ENCODE measurements at regions not wholly inside any gene's neighbourhood (a gene's known extent, or its start where the extent isn't known, plus 50 kb on each side); places are given as distances from the start of the nearest gene placed in this dataset.

- TF ChIP-seq CTCF (IDR thresholded peaks at IDR 0.05; ENCODE audit: insufficient read depth, low read length), result no peak
- H3K4me3 ChIP-seq (ENCODE audit: low read depth, low read length), result no peak overlapping the region
- no peak for DNase-seq (ENCODE audit: low read depth)
These were observed 951.2 kb downstream of the FLRT2 start for GRCh38 chr14:86481104-86481503.

DNA sequence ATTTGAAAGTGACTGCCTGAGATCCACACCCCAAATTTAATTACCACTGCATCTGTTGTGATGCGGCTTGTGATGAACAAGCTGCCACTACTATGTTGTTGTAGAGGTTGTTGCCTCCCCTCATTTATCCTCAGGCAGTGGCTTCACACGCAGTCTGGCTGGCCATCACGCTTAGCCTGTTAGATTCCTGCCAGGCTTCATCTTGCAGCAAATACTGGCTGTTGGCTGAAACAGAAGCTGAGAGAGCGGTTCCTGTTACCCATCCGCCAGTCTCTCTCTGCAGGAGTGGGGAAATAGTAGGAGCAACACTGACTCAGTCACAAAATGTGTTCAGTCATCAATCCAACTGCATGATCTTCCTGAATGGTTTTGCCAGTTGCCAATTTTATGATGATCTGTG is 934.4 kb downstream of the FLRT2 start:
- DNase-seq (ENCODE audit: low read depth), result no peak
- H3K4me3 ChIP-seq (ENCODE audit: low read depth, low read length), result no peak overlapping the region
- no peak for TF ChIP-seq CTCF (IDR thresholded peaks at IDR 0.05; ENCODE audit: insufficient read depth, low read length)

DNA sequence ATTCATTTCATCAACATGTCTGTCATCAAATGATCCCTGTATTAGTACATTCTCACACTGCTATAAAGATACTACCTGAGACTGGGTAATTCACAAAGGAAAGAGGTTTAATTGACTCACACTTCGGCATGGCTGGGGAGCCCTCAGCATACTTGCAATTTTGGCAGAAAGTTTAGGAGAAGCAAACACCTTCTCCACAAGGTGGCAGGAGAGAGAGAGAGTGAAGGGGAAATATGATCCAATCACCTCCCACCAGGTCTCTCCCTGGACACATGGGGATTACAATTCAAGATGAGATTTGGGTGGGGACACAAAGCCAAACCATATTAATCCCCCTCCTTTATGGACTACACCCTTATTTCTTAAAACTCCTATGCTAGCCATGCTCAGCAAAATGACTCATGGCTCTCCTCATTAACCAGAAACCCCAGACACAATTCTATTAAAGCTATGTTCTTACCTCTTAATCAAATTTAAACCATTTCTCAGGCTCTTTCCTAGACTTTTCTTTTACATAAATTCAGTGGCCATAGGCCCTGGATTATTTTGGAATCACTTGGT is 932.3 kb downstream of the FLRT2 start:
- peak; percentile 11 for DNase-seq (ENCODE audit: low read depth)
- peak; percentile 28 for TF ChIP-seq CTCF (IDR thresholded peaks at IDR 0.05; ENCODE audit: insufficient read depth, low read length)
- no peak overlapping the region for H3K4me3 ChIP-seq (ENCODE audit: low read depth, low read length)

GRCh38 chr14:86457481-86458135 is 927.7 kb downstream of the FLRT2 start:
- no peak for DNase-seq (ENCODE audit: low read depth)
- no peak for TF ChIP-seq CTCF (IDR thresholded peaks at IDR 0.05; ENCODE audit: insufficient read depth, low read length)
- no peak overlapping the region for H3K4me3 ChIP-seq (ENCODE audit: low read depth, low read length)

DNA sequence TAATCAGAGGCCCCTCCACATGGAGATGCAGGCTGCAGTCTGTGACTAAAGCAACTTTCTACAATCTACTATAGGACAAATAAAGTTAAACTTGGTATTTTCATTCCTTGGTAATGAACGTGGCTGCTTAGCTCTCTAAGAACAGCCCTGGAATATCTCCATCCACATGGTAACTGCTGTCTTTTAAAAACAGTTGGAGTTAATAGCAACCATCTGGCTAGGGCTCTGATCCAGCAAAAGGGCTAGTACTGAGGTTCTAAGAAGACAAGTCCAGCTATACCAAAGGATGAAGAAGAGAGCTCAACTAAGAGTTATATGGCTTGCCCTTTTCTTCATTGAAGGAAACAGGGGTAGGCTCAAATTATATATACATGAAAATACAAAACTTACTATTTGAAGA is 920.1 kb downstream of the FLRT2 start:
- DNase-seq (ENCODE audit: low read depth), result peak; percentile 1
- no peak for TF ChIP-seq CTCF (IDR thresholded peaks at IDR 0.05; ENCODE audit: insufficient read depth, low read length)
- H3K4me3 ChIP-seq (ENCODE audit: low read depth, low read length), result no peak overlapping the region

DNA sequence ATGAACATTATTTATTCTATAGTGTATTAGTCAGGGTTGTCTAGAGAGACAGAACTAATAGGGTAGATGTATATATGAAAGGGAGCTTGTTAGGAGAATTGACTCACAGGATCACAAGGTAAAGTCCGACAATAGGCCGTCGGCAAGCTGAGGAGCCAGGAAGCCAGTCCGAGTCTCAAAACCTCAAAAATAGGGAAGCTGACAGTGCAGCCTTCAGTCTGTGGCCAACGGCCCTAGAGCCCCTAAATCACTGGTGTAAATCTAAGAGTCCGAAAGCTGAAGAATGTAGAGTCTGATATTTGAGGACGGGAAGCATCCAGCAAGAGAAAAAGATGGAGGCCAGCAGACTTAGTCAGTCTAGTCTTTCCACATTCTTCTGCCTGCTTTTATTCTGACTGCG is 912.2 kb downstream of the FLRT2 start:
- TF ChIP-seq CTCF (IDR thresholded peaks at IDR 0.05; ENCODE audit: insufficient read depth, low read length), result no peak
- no peak for DNase-seq (ENCODE audit: low read depth)
- H3K4me3 ChIP-seq (ENCODE audit: low read depth, low read length), result no peak overlapping the region

DNA sequence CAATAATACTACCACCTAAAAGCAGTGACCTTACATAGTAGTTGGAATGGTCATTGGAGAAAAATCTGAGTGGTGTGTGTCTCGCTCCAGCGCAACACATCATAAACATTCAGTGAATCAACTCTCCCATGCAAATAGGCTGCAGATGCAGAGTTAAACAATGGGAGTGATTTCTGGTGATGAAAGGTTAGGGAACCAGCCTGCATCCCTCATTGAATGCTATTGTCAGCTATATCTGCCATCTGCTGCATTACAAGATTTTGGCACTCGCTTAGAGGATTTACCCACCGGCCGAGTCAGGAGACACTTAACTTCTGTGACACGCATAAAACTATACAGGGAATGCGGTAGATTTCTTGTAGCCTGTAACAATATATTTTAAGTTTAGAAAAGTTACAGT is 900.9 kb downstream of the FLRT2 start:
- no peak for TF ChIP-seq CTCF (IDR thresholded peaks at IDR 0.05; ENCODE audit: insufficient read depth, low read length)
- H3K4me3 ChIP-seq (ENCODE audit: low read depth, low read length), result no peak overlapping the region
- no peak for DNase-seq (ENCODE audit: low read depth)
